Endodermal cell (in vitro differentiated cells): ENCODE measurements at regions not wholly inside any gene's neighbourhood (a gene's known extent, or its start where the extent isn't known, plus 50 kb on each side); places are given as distances from the start of the nearest gene placed in this dataset.

ENCODE experiments used
- DNase-seq: peaks from one replicate; pipeline ENCODE4 v3.0.0-alpha.2; 2017
- H3K27ac ChIP-seq: 2 replicates; pipeline ENCODE4 v1.5.1; 2013; ENCODE audit warnings: mild to moderate bottlenecking, low read depth, low read length, moderate library complexity
- H3K27me3 ChIP-seq: 2 replicates; pipeline ENCODE4 v1.6.1; 2013; ENCODE audit warnings: mild to moderate bottlenecking, low read length, moderate library complexity; ENCODE audit not compliant: insufficient read depth, control insufficient read depth, poor library complexity, severe bottlenecking
- H3K36me3 ChIP-seq: 2 replicates; pipeline ENCODE4 v1.7.0; 2013; ENCODE audit warnings: mild to moderate bottlenecking, low read length, moderate library complexity; ENCODE audit not compliant: control insufficient read depth, insufficient read depth
- H3K4me1 ChIP-seq: one replicate; pipeline ENCODE4 v1.7.0; 2013; ENCODE audit warnings: low read length; ENCODE audit not compliant: control insufficient read depth, insufficient read depth
- H3K4me3 ChIP-seq: 2 replicates; pipeline ENCODE4 v1.5.1; 2013; ENCODE audit warnings: mild to moderate bottlenecking, low read length, moderate library complexity
- H3K9ac ChIP-seq: 2 replicates; pipeline ENCODE4 v1.6.1; 2013; ENCODE audit warnings: mild to moderate bottlenecking, low read length, moderate library complexity; ENCODE audit not compliant: poor library complexity, severe bottlenecking; ENCODE audit errors: extremely low read depth
- H3K9me3 ChIP-seq: 2 replicates; pipeline ENCODE4 v1.6.1; 2013; ENCODE audit warnings: mild to moderate bottlenecking, low read length, moderate library complexity; ENCODE audit not compliant: control insufficient read depth
- H3K27ac Mint-ChIP-seq: 2 replicates; pipeline ENCODE4 v1.8.0; 2020; ENCODE audit warnings: mixed read lengths
- H3K27me3 Mint-ChIP-seq: 2 replicates; pipeline ENCODE4 v1.8.0; 2021; ENCODE audit warnings: mild to moderate bottlenecking, mixed read lengths; ENCODE audit not compliant: insufficient read depth
- H3K36me3 Mint-ChIP-seq: 2 replicates; pipeline ENCODE4 v1.8.0; 2020; ENCODE audit warnings: low read depth, mixed read lengths
- H3K4me1 Mint-ChIP-seq: 2 replicates; pipeline ENCODE4 v1.8.0; 2020; ENCODE audit warnings: mixed read lengths
- H3K4me3 Mint-ChIP-seq: 2 replicates; pipeline ENCODE4 v1.8.0; 2020; ENCODE audit warnings: mild to moderate bottlenecking, moderate library complexity, mixed read lengths
- H3K9me3 Mint-ChIP-seq: 2 replicates; pipeline ENCODE4 v1.8.0; 2020; ENCODE audit warnings: mild to moderate bottlenecking, mixed read lengths
- WGBS, 2 experiments: methylation state at CpG; one replicate each; pipeline versions ENCODE4 v1.1.5 to v1.1.7; 2013; ENCODE audit warnings: missing lambda C conversion rate in 2 of 2, mixed read lengths in 1 of 2; ENCODE audit not compliant: insufficient coverage in 1 of 2, insufficient read length in 1 of 2; 5-methylcytosine and 5-hydroxymethylcytosine counted together
- TF ChIP-seq, protein P1 (sequence below): fragments of 200-600 bp; sonication (generic); conservative IDR thresholded peaks from 2 replicates; pipeline ENCODE4 v1.5.0; 2021; ENCODE audit warnings: antibody characterized with exemption, mild to moderate bottlenecking

DNA sequence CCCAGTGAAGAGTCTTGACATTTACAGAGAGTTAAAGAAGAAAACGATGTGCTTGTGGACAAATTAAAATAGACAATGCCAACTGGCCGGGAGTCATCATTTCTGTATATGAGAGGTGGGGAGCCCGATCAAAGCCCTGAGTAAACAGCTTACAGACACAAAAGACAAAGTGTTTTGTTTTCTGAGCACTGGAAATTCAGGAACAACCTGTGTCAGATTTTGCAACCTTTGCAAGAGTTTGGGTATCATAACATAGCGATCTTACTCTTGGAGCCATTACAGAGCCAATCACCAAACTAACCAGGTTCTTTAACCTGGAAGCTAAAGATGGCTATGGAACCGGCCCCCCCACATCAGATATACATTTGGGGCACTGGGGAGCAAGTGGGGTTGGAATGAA lies 101.9 kb upstream of the LRIG1 start:
- Mint-ChIP-seq H3K4me3 (no peak overlapping the region), H3K27ac (no peak overlapping the region), H3K9me3 (no peaks in the 10 kb centered on the region), H3K27me3 (no peaks in the 10 kb centered on the region), H3K36me3 (no peaks in the 10 kb centered on the region), H3K4me1 (no peaks in the 10 kb centered on the region)
- Histone ChIP-seq H3K9me3 (no peaks in the 10 kb centered on the region), H3K9ac (no peak overlapping the region), H3K4me1 (peaks cover 5% of the 10 kb centered on the region), H3K27me3 (no peaks in the 10 kb centered on the region), H3K36me3 (no peaks in the 10 kb centered on the region), H3K4me3 (no peak overlapping the region), H3K27ac (no peak overlapping the region)
- 88 to 94% methylated on average over 3 to 4 of the region's 5 CpGs for WGBS, 2 experiments
- DNase-seq: no peak
- TF ChIP-seq, protein P1, sequence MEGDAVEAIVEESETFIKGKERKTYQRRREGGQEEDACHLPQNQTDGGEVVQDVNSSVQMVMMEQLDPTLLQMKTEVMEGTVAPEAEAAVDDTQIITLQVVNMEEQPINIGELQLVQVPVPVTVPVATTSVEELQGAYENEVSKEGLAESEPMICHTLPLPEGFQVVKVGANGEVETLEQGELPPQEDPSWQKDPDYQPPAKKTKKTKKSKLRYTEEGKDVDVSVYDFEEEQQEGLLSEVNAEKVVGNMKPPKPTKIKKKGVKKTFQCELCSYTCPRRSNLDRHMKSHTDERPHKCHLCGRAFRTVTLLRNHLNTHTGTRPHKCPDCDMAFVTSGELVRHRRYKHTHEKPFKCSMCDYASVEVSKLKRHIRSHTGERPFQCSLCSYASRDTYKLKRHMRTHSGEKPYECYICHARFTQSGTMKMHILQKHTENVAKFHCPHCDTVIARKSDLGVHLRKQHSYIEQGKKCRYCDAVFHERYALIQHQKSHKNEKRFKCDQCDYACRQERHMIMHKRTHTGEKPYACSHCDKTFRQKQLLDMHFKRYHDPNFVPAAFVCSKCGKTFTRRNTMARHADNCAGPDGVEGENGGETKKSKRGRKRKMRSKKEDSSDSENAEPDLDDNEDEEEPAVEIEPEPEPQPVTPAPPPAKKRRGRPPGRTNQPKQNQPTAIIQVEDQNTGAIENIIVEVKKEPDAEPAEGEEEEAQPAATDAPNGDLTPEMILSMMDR: no peak

- H3K4me3 ChIP-seq: no peak overlapping the region
- WGBS, 2 experiments: 92 to 93% methylated on average over 4 of the region's 4 CpGs
- H3K27ac ChIP-seq: no peak overlapping the region
- no peak overlapping the region for H3K4me3 Mint-ChIP-seq
- H3K4me1 Mint-ChIP-seq: no peaks in the 10 kb centered on the region
- peaks cover 5% of the 10 kb centered on the region for H3K4me1 ChIP-seq
- no peak overlapping the region for H3K9ac ChIP-seq
- H3K36me3 ChIP-seq: no peaks in the 10 kb centered on the region
- TF ChIP-seq, protein P1: no peak
- no peaks in the 10 kb centered on the region for H3K36me3 Mint-ChIP-seq
- no peaks in the 10 kb centered on the region for H3K9me3 ChIP-seq
- H3K27me3 Mint-ChIP-seq: no peaks in the 10 kb centered on the region
- no peaks in the 10 kb centered on the region for H3K9me3 Mint-ChIP-seq
- no peak overlapping the region for H3K27ac Mint-ChIP-seq
- H3K27me3 ChIP-seq: no peaks in the 10 kb centered on the region
- no peak for DNase-seq
Observed at GRCh38 chr3:66603151-66603611, 102.4 kb upstream of the LRIG1 start.

GRCh38 chr3:66604481-66604880 lies 103.7 kb upstream of the LRIG1 start:
- Mint-ChIP-seq H3K27ac (no peak overlapping the region), H3K27me3 (no peaks in the 10 kb centered on the region), H3K4me3 (no peak overlapping the region), H3K9me3 (no peaks in the 10 kb centered on the region), H3K36me3 (no peaks in the 10 kb centered on the region), H3K4me1 (no peaks in the 10 kb centered on the region)
- Histone ChIP-seq H3K9ac (no peak overlapping the region), H3K27me3 (no peaks in the 10 kb centered on the region), H3K4me3 (no peak overlapping the region), H3K4me1 (peaks cover 5% of the 10 kb centered on the region), H3K36me3 (no peaks in the 10 kb centered on the region), H3K9me3 (no peaks in the 10 kb centered on the region), H3K27ac (no peak overlapping the region)
- 100% methylated on average over 1 of the region's 1 CpG for WGBS, 2 experiments
- TF ChIP-seq, protein P1: no peak
- no peak for DNase-seq
